H1 (cell line): ENCODE measurements at regions not wholly inside any gene's neighbourhood (a gene's known extent, or its start where the extent isn't known, plus 50 kb on each side); places are given as distances from the start of the nearest gene placed in this dataset.

ENCODE experiments used
- CTCF ChIA-PET: fragments of 300-600 bp; sonication (Branson Sonifier 250); formaldehyde crosslinking; loops from one replicate; lab custom pipeline; 2021; ENCODE audit not compliant: partially characterized antibody; lab: Charles Lee
- POLR2A ChIA-PET: fragments of 300-600 bp; sonication (Branson Sonifier 250); formaldehyde crosslinking; loops from one replicate; lab custom pipeline; 2021; ENCODE audit warnings: inconsistent platforms; ENCODE audit not compliant: partially characterized antibody; lab: Charles Lee
- DNase-seq, 2 experiments: peaks; one replicate each; pipeline versions ENCODE4 v3.0.0 to v3.0.0-alpha.2; 2010 to 2022; ENCODE audit warnings: low spot score in 2 of 2, low read depth in 1 of 2, mixed read lengths in 1 of 2
- FAIRE-seq: peaks from 2 replicates; lab custom pipeline; 2011; peaks lifted over from hg19 to GRCh38; lab: Jason Lieb, UNC
- H2AFZ ChIP-seq: 2 replicates; pipeline ENCODE4 v1.8.1; 2012; ENCODE audit warnings: low read length, inconsistent platforms
- H2AK5ac ChIP-seq: 2 replicates; pipeline ENCODE4 v1.6.1; 2013; ENCODE audit warnings: low read depth, low read length
- H2BK120ac ChIP-seq: replicated peaks from 2 replicates; pipeline ENCODE3; 2013; ENCODE audit warnings: low read depth, low read length, inconsistent platforms
- H2BK12ac ChIP-seq: 2 replicates; pipeline ENCODE4 v1.6.1; 2013; ENCODE audit warnings: low read depth, low read length
- H2BK15ac ChIP-seq: 2 replicates; pipeline ENCODE4 v1.6.1; 2013; ENCODE audit warnings: low read length
- H2BK20ac ChIP-seq: 2 replicates; pipeline ENCODE4 v1.6.1; 2013; ENCODE audit warnings: low read length
- H2BK5ac ChIP-seq: 2 replicates; pipeline ENCODE4 v1.6.1; 2013; ENCODE audit warnings: low read depth, low read length
- H3K14ac ChIP-seq: 2 replicates; pipeline ENCODE4 v1.6.1; 2013; ENCODE audit warnings: inconsistent platforms; ENCODE audit not compliant: insufficient read length
- H3K18ac ChIP-seq: 2 replicates; pipeline ENCODE4 v1.6.1; 2013; ENCODE audit warnings: low read length; ENCODE audit errors: extremely low read depth
- H3K23ac ChIP-seq: 2 replicates; pipeline ENCODE4 v1.6.1; 2013; ENCODE audit warnings: inconsistent platforms; ENCODE audit not compliant: insufficient read length
- H3K23me2 ChIP-seq: 2 replicates; pipeline ENCODE4 v1.6.1; 2013; ENCODE audit warnings: low read depth, low read length
- H3K27ac ChIP-seq: 2 replicates; pipeline ENCODE4 v1.6.1; 2011; ENCODE audit warnings: low read depth, low read length, inconsistent platforms
- H3K27me3 ChIP-seq, 4 experiments: replicated peaks in 1 of 4; 1 replicate in 1 of 4; 2 replicates in 3 of 4; pipeline versions ENCODE4 v1.6.1 to v1.8.1; 2011 to 2013; ENCODE audit warnings: low read length in 3 of 4, mild to moderate bottlenecking in 3 of 4, inconsistent platforms in 2 of 4, mixed read lengths in 2 of 4, moderate library complexity in 1 of 4; ENCODE audit not compliant: control insufficient read depth in 3 of 4, insufficient read depth in 3 of 4; ENCODE audit errors: extremely low read depth in 1 of 4
- H3K36me3 ChIP-seq, 4 experiments: 2 replicates each; pipeline versions ENCODE4 v1.6.1 to v1.8.1; 2011 to 2013; ENCODE audit warnings: mild to moderate bottlenecking in 4 of 4, low read length in 3 of 4, moderate library complexity in 2 of 4, control low read depth in 1 of 4, inconsistent platforms in 1 of 4; ENCODE audit not compliant: insufficient read depth in 4 of 4, control insufficient read depth in 2 of 4
- H3K4ac ChIP-seq: replicated peaks from 2 replicates; pipeline ENCODE3; 2013; ENCODE audit warnings: low read length, low read depth, mixed read lengths, inconsistent platforms; ENCODE audit not compliant: insufficient read length
- H3K4me1 ChIP-seq, 4 experiments: replicated peaks in 1 of 4; 1 replicate in 1 of 4; 2 replicates in 3 of 4; pipeline versions ENCODE4 v1.6.1 to v1.8.1; 2011 to 2013; ENCODE audit warnings: low read length in 3 of 4, inconsistent platforms in 2 of 4, mixed read lengths in 1 of 4; ENCODE audit not compliant: insufficient read depth in 4 of 4, control insufficient read depth in 3 of 4
- H3K4me2 ChIP-seq, 2 experiments: 2 replicates each; pipeline versions ENCODE4 v1.6.1 to v1.8.1; 2011 to 2013; ENCODE audit warnings: low read depth in 2 of 2, low read length in 2 of 2, control low read depth in 1 of 2, inconsistent platforms in 1 of 2, mild to moderate bottlenecking in 1 of 2; ENCODE audit not compliant: insufficient read depth in 1 of 2
- H3K4me3 ChIP-seq, 4 experiments: fragments of 200-600, 300-600 bp in 1 of 4; sonication (generic), shearing (Covaris generic), sonication (Bioruptor Twin) in 1 of 4; 2 replicates each; pipeline versions ENCODE4 v1.5.1 to v1.8.1; 2011 to 2016; ENCODE audit warnings: low read length in 4 of 4, low read depth in 3 of 4, control low read depth in 2 of 4, inconsistent platforms in 2 of 4, mild to moderate bottlenecking in 2 of 4, mixed read lengths in 1 of 4, moderate library complexity in 1 of 4; ENCODE audit not compliant: insufficient read depth in 2 of 4; ENCODE audit errors: extremely low read depth in 1 of 4
- H3K56ac ChIP-seq: replicated peaks from 2 replicates; pipeline ENCODE3; 2013; ENCODE audit warnings: low read depth, mild to moderate bottlenecking, mixed read lengths, low read length, inconsistent platforms; ENCODE audit not compliant: insufficient read length
- H3K79me1 ChIP-seq: 2 replicates; pipeline ENCODE4 v1.6.1; 2013; ENCODE audit warnings: low read depth, low read length, control low read depth
- H3K79me2 ChIP-seq, 2 experiments: 2 replicates each; pipeline versions ENCODE4 v1.6.1 to v1.8.1; 2012 to 2013; ENCODE audit warnings: low read length in 2 of 2, mild to moderate bottlenecking in 2 of 2, inconsistent platforms in 1 of 2; ENCODE audit not compliant: insufficient read depth in 2 of 2, control insufficient read depth in 1 of 2
- H3K9ac ChIP-seq, 4 experiments: replicated peaks in 1 of 4; 1 replicate in 1 of 4; 2 replicates in 3 of 4; pipeline versions ENCODE4 v1.6.1 to v1.8.1; 2011 to 2013; ENCODE audit warnings: low read depth in 3 of 4, low read length in 3 of 4, control low read depth in 2 of 4, mild to moderate bottlenecking in 2 of 4, moderate library complexity in 2 of 4, inconsistent platforms in 1 of 4; ENCODE audit errors: extremely low read depth in 1 of 4
- H3K9me3 ChIP-seq, 2 experiments: 2 replicates each; pipeline versions ENCODE4 v1.6.1 to v1.8.1; 2012 to 2013; ENCODE audit warnings: mild to moderate bottlenecking in 2 of 2, moderate library complexity in 2 of 2, control low read depth in 1 of 2, inconsistent platforms in 1 of 2, low read depth in 1 of 2, low read length in 1 of 2, mixed read lengths in 1 of 2; ENCODE audit not compliant: insufficient read depth in 2 of 2
- H4K20me1 ChIP-seq, 2 experiments: replicated peaks in 1 of 2; 2 replicates each; pipeline versions ENCODE3 to v1.8.1; 2011 to 2013; ENCODE audit warnings: inconsistent platforms in 2 of 2, low read length in 2 of 2, mild to moderate bottlenecking in 1 of 2; ENCODE audit not compliant: insufficient read depth in 2 of 2, control insufficient read depth in 1 of 2
- H4K5ac ChIP-seq: 2 replicates; pipeline ENCODE4 v1.6.1; 2013; ENCODE audit warnings: low read length, low read depth, mixed read lengths, inconsistent platforms; ENCODE audit not compliant: insufficient read length
- H4K8ac ChIP-seq: 2 replicates; pipeline ENCODE4 v1.8.0; 2013; ENCODE audit warnings: mild to moderate bottlenecking, moderate library complexity, low read length, inconsistent platforms; ENCODE audit not compliant: insufficient read depth; ENCODE audit errors: extremely low read depth
- H4K91ac ChIP-seq: replicated peaks from 2 replicates; pipeline ENCODE3; 2013; ENCODE audit warnings: low read length, mixed read lengths, inconsistent platforms; ENCODE audit not compliant: insufficient read length
- BACH1 ChIP-seq: IDR thresholded peaks from 2 replicates; pipeline ENCODE4 v1.6.1; 2012; ENCODE audit warnings: low read length, improper control_type of control experiment
- HDAC6 ChIP-seq: IDR thresholded peaks from one replicate; pipeline ENCODE4 v1.7.1; 2012; ENCODE audit warnings: low read depth, mild to moderate bottlenecking, inconsistent platforms, low read length, moderate library complexity
- WGBS, 2 experiments: shearing (Covaris generic) in 1 of 2; methylation state at CpG; one replicate each; pipeline versions ENCODE4 v1.1.6 to v1.1.7; 2013 to 2015; ENCODE audit warnings: low lambda C conversion rate in 2 of 2, mixed read lengths in 2 of 2, inconsistent platforms in 1 of 2, low coverage in 1 of 2, missing lambda C conversion rate in 1 of 2; ENCODE audit not compliant: insufficient replicate concordance in 2 of 2, insufficient coverage in 1 of 2, insufficient read length in 1 of 2; ENCODE audit errors: extremely low coverage in 1 of 2, missing lambda C conversion rate in 1 of 2; 5-methylcytosine and 5-hydroxymethylcytosine counted together

- no peak overlapping the region for H2BK20ac ChIP-seq
- 91 to 100% methylated on average over 1 to 3 of the region's 3 CpGs for WGBS, 2 experiments
- CTCF ChIA-PET, result no interaction called here
- no peaks in the 10 kb centered on the region for H3K36me3 ChIP-seq
- H3K27me3 ChIP-seq, result no peaks in the 10 kb centered on the region
- H3K4ac ChIP-seq, result no peak overlapping the region
- FAIRE-seq, result no peak
- no peak overlapping the region for H3K18ac ChIP-seq
- no peak overlapping the region for H2BK120ac ChIP-seq
- H3K27ac ChIP-seq, result no peak overlapping the region
- H3K4me2 ChIP-seq, result no peak overlapping the region
- H2BK5ac ChIP-seq, result no peak overlapping the region
- no peaks in the 10 kb centered on the region for H3K23me2 ChIP-seq
- H2AFZ ChIP-seq, result 0 out of 2 replicates have a peak overlapping the region, but pooled peaks have one; percentile 32
- peaks cover 3 to 8% of the 10 kb centered on the region in 2 experiments; a peak in 2 of 4 replicates for H3K9me3 ChIP-seq
- no peaks in the 10 kb centered on the region for H4K20me1 ChIP-seq
- no peaks in the 10 kb centered on the region for H3K79me1 ChIP-seq
- no peak overlapping the region for H3K23ac ChIP-seq
- H4K5ac ChIP-seq, result no peak overlapping the region
- H3K4me1 ChIP-seq, result 0 out of 7 replicates have a peak, but pooled peaks cover 0 to 2% (median 0%) of the 10 kb centered on the region in 4 experiments
- H3K4me3 ChIP-seq, result no peak overlapping the region
- no peak overlapping the region for H4K8ac ChIP-seq
- H2BK15ac ChIP-seq, result no peak overlapping the region
- no peak overlapping the region for H2AK5ac ChIP-seq
- no peaks in the 10 kb centered on the region for H3K79me2 ChIP-seq
- H3K9ac ChIP-seq, result no peak overlapping the region
- H3K14ac ChIP-seq, result no peak overlapping the region
- DNase-seq, result no peak
- no peak overlapping the region for H4K91ac ChIP-seq
- no peak overlapping the region for H3K56ac ChIP-seq
- POLR2A ChIA-PET, result no interaction called here
- H2BK12ac ChIP-seq, result no peak overlapping the region
- no peak for TF ChIP-seq HDAC6
- no peak for TF ChIP-seq BACH1
Measured at GRCh38 chr6:50924758-50925157, 106.1 kb downstream of the TFAP2B start.
